ENCODE measurements at regions not wholly inside any gene's neighbourhood (a gene's known extent, or its start where the extent isn't known, plus 50 kb on each side); places are given as distances from the start of the nearest gene placed in this dataset.

DNA sequence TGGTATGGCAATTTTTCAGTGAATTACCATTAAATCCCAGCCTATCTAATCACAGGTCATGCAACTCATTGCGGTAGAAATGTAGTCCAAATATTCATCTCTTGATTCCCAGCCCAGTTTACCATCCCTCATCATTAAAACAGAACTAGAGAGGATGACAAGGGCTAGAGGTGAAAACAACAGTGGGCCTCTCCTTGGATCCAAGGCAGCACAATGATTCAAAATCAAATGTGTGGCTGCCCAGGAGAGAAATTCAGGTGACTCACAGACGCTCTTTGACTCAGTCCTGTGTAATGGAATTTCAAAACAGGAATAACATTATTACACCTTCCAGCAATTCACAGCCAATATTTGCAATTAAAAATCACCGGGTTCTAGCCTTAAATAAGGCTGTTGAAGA is 246.5 kb downstream of the TBL1XR1 start:
- no peak for DNase-seq (ENCODE audit: extremely low read depth, insufficient read length)
- Histone ChIP-seq H3K27me3 (replicated peaks; ENCODE audit: control insufficient read depth, insufficient read depth, low read length) (no peaks in the 10 kb centered on the region), H3K36me3 (ENCODE audit: control insufficient read depth, insufficient read depth, low read length) (no peaks in the 10 kb centered on the region), H3K4me3 (replicated peaks; ENCODE audit: low read depth, low read length) (no peak overlapping the region)
- TF ChIP-seq, protein P1, sequence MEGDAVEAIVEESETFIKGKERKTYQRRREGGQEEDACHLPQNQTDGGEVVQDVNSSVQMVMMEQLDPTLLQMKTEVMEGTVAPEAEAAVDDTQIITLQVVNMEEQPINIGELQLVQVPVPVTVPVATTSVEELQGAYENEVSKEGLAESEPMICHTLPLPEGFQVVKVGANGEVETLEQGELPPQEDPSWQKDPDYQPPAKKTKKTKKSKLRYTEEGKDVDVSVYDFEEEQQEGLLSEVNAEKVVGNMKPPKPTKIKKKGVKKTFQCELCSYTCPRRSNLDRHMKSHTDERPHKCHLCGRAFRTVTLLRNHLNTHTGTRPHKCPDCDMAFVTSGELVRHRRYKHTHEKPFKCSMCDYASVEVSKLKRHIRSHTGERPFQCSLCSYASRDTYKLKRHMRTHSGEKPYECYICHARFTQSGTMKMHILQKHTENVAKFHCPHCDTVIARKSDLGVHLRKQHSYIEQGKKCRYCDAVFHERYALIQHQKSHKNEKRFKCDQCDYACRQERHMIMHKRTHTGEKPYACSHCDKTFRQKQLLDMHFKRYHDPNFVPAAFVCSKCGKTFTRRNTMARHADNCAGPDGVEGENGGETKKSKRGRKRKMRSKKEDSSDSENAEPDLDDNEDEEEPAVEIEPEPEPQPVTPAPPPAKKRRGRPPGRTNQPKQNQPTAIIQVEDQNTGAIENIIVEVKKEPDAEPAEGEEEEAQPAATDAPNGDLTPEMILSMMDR (IDR thresholded peaks at IDR 0.05; ENCODE audit: insufficient read depth, low read length, poor library complexity, severe bottlenecking): no peak

GRCh38 chr3:176948151-176948550 is 249.1 kb downstream of the TBL1XR1 start:
- Histone ChIP-seq H3K36me3 (ENCODE audit: control insufficient read depth, insufficient read depth, low read length) (no peaks in the 10 kb centered on the region), H3K27me3 (replicated peaks; ENCODE audit: control insufficient read depth, insufficient read depth, low read length) (no peaks in the 10 kb centered on the region), H3K4me3 (replicated peaks; ENCODE audit: low read depth, low read length) (no peak overlapping the region)
- DNase-seq (ENCODE audit: extremely low read depth, insufficient read length): no peak
- TF ChIP-seq, protein P1 (IDR thresholded peaks at IDR 0.05; ENCODE audit: insufficient read depth, low read length, poor library complexity, severe bottlenecking): no peak

GRCh38 chr3:176946202-176946601 is 251.1 kb downstream of the TBL1XR1 start:
- no peak for DNase-seq (ENCODE audit: extremely low read depth, insufficient read length)
- TF ChIP-seq, protein P1 (IDR thresholded peaks at IDR 0.05; ENCODE audit: insufficient read depth, low read length, poor library complexity, severe bottlenecking): no peak
- Histone ChIP-seq H3K4me3 (replicated peaks; ENCODE audit: low read depth, low read length) (no peak overlapping the region), H3K27me3 (replicated peaks; ENCODE audit: control insufficient read depth, insufficient read depth, low read length) (no peaks in the 10 kb centered on the region), H3K36me3 (ENCODE audit: control insufficient read depth, insufficient read depth, low read length) (no peaks in the 10 kb centered on the region)

- Histone ChIP-seq H3K4me3 (replicated peaks; ENCODE audit: low read depth, low read length) (no peak overlapping the region), H3K36me3 (ENCODE audit: control insufficient read depth, insufficient read depth, low read length) (no peaks in the 10 kb centered on the region), H3K27me3 (replicated peaks; ENCODE audit: control insufficient read depth, insufficient read depth, low read length) (no peaks in the 10 kb centered on the region)
- no peak for DNase-seq (ENCODE audit: extremely low read depth, insufficient read length)
- TF ChIP-seq, protein P1 (IDR thresholded peaks at IDR 0.05; ENCODE audit: insufficient read depth, low read length, poor library complexity, severe bottlenecking): no peak
Observed at GRCh38 chr3:176942305-176942704, 255.0 kb downstream of the TBL1XR1 start.

DNA sequence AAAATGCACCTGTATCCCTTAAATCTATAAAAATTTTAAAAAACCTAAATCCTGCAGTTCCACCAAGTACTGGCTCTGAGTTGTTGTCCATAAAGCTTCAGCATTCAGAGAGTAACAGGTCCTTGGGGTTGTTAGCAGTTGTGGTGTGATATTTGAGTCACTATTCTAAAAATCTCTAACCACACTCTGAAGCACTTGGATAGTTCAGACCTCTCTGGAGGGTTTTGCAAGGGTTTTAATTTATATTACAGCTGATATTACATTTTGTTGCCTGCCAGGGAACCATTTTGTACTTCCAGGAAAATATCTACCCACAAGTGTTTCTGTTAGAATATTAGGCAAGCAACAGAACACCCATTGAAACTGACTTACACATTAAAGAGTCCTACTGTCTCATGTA is 255.6 kb downstream of the TBL1XR1 start:
- TF ChIP-seq, protein P1 (IDR thresholded peaks at IDR 0.05; ENCODE audit: insufficient read depth, low read length, poor library complexity, severe bottlenecking): no peak
- no peak for DNase-seq (ENCODE audit: extremely low read depth, insufficient read length)
- Histone ChIP-seq H3K36me3 (ENCODE audit: control insufficient read depth, insufficient read depth, low read length) (no peaks in the 10 kb centered on the region), H3K27me3 (replicated peaks; ENCODE audit: control insufficient read depth, insufficient read depth, low read length) (no peaks in the 10 kb centered on the region), H3K4me3 (replicated peaks; ENCODE audit: low read depth, low read length) (no peak overlapping the region)
